HG03521 (cell line): ENCODE measurements at regions not wholly inside any gene's neighbourhood (a gene's known extent, or its start where the extent isn't known, plus 50 kb on each side); places are given as distances from the start of the nearest gene placed in this dataset.

Source experiments
- ATAC-seq: cut with Tn5 transposase; IDR thresholded peaks from one replicate; pipeline ENCODE4 v1.9.1; 2021; ENCODE audit warnings: mild to moderate bottlenecking, moderate library complexity; ENCODE audit not compliant: unreplicated experiment

GRCh38 chr18:70450426-70451253 lies 161.8 kb downstream of the SOCS6 start:
- no peak for ATAC-seq

DNA sequence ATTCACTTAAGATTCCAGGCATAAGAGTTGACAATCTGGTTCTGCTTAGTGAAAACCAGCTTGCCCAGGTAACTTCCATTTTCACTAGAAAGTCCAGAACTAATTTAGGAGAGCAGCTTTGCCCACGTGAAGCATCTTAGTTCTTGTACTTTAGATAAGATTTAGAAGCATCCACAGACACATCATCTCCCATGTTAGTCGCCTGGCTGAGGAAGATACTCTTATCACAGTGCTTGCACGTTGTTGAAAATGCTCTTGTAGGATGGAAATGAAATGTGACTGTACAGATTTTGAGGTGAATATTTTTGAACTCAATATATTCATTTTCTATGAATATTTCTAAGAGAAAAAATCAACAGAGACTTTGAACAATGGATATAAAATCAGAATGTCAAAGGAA lies 159.7 kb downstream of the SOCS6 start:
- ATAC-seq = no peak

DNA sequence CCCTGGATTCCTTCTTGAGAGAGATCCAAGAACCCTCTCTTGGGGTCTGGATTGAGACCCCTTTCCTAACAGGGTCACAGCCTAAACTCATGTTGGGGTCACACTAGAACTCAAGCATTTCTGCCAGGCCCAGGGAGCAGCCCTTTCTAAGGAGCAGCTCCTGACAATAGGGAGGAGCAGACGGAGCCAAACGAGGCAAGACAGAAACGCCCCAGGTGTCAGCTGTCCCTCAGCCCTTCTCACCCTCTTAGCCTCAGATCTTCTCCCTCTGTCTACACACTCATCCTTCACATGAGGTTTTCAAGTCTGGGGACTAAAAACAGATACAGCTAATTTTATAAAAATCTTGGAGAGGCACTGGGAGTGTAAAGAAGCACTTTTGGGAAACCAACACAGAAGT lies 157.2 kb downstream of the SOCS6 start:
- ATAC-seq = no peak

DNA sequence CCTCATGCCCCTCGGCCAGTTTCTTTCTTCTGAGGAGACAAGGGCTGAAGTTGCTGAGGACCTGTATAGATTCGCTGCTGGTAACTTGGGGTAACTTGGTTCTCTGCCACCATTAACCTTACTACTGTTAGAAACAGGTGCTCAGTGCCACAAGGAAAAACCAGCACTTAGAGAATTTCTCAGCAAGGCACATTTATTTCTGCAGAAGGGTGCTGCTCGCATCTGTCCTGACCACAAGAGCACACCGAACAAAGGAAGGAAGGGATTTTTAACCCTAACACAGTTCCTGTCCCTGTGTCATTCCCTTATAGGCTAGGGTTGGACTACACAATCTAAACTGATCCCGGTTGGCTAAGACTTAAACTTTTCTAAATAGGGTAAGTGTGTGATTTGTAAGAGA lies 154.1 kb downstream of the SOCS6 start:
- no peak for ATAC-seq

DNA sequence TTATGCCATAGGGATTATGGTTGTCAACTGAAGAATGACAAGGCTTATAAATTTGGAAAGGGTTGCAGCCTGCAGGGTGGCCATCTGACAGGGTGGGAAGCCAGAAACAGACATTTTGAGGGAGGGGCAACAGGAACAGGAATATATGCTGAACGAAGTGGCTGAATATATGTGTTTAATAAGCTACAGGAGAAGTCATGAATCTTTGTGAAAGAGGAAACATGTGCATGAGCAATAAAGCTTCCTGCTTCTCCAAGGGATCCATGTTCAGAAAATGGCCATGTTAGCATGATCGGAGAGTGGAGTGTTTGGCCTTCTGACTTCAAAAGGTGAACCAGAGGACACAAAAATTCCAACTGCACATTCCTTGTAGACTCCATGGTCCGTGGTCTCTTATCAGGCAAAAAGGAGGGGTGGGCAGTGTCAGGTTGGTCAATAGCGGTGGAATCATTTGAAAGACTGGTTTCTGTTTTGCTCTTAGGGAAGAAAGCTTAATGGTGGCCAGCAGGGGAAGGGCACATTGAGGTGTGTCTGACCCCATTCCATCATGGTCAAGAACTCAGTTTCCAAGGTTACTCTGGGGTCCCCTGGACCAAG lies 144.1 kb downstream of the SOCS6 start:
- ATAC-seq = no peak

DNA sequence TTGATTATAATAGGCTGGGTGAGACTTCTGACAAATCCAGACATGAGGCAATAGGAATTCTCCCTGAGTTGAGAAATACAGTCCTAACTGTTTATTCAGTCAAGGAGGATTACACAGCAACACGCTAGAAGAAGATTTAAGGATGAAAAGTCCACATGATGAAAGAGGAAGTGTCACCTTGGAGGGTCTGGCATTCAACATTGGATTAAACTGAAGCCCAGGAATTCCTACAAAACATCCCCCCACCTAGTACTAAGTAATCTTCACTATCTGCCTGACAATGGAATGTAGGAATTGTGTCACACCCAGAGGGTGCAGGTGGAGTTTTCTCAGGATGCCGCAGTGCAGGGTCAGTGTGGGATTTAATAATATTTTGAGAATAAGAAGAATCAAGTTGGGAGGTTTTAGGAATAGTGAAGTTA lies 142.4 kb downstream of the SOCS6 start:
- no peak for ATAC-seq

DNA sequence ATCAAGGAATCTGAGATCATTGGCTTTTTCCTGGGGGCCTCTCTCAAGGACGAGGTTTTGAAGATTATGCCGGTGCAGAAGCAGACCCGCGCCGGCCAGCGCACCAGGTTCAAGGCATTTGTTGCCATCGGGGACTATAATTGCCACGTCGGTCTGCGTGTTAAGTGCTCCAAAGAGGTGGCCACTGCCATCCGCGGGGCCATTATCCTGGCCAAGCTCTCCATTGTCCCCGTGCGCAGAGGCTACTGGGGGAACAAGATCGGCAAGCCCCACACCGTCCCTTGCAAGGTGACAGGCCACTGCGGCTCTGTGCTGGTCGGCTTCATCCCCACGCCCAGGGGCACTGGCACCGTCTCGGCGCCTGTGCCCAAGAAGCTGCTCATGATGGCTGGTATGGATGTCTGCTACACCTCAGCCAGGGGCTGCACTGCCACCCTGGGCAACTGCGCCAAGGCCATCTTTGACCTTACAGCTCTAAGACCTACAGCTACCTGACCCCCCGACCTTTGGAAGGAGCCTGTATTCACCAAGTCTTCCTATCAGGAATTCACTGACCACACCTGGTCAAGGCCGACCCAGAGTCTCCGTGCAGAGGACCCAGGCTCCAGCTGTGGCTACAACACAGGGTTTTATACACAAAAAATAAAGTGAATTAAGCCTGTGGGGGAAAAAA lies 141.8 kb downstream of the SOCS6 start:
- no peak for ATAC-seq

GRCh38 chr18:70429847-70430500 lies 141.1 kb downstream of the SOCS6 start:
- ATAC-seq = no peak

- peak; percentile 99 for ATAC-seq
Measured at GRCh38 chr18:70428439-70428838, 139.6 kb downstream of the SOCS6 start.

DNA sequence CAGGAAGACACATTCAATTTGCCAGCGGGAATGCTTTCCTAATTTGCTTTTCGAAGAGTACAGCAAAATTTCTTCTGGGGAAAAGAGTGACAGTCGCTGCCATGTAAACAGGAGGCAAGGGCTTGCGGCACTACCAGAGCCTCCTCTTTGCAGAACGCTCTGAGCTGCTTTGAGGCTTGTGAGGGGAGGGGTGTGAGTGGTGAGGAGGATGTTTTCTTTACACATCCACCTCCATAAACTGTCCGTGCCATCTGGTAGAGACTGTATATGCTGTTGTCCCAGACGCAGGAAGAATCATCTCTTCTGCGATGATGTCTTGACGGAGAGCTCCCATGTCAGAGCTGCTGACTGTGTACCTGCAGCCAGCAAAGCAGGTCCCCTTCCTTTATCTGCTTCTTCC lies 138.0 kb downstream of the SOCS6 start:
- no peak for ATAC-seq

DNA sequence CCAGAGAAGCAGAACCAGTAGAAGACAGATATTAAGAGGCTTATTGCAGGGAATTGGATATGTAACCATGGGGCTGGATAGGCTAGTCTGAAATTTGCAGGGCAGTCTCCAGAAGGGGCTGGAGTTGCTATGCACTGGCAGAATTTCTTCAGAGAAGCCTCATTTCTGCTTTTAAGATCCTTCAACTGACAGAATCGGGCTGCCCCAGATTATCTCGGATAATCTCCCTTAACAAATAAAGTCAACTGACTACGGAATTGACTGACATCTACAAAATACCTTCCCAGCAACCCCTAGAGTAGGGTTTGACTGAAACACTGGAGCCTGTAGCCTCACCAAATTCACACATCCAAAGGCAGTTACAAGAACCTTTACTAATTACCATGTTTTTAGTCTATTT lies 136.4 kb downstream of the SOCS6 start:
- no peak for ATAC-seq

GRCh38 chr18:70423988-70424387 lies 135.1 kb downstream of the SOCS6 start:
- no peak for ATAC-seq

DNA sequence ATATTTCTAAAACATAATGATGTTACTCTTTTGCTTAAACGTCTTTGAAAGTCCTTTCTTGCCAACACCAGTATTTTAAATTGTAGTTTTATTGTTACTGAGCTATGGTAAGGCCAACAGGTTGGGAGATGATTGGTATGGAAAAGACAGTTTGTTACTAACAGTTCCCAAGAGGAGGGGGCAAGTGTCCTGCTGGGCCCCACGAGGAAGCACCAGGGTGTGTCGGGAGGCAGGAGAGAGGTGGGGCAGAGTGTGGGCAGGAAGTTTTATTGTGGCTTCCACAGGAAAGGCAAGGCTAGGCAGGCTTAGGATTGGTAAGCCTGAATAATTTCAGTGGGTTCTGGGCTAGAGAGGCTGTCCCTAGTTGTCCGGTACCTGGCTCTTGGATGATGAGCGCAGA lies 134.3 kb downstream of the SOCS6 start:
- ATAC-seq = no peak

DNA sequence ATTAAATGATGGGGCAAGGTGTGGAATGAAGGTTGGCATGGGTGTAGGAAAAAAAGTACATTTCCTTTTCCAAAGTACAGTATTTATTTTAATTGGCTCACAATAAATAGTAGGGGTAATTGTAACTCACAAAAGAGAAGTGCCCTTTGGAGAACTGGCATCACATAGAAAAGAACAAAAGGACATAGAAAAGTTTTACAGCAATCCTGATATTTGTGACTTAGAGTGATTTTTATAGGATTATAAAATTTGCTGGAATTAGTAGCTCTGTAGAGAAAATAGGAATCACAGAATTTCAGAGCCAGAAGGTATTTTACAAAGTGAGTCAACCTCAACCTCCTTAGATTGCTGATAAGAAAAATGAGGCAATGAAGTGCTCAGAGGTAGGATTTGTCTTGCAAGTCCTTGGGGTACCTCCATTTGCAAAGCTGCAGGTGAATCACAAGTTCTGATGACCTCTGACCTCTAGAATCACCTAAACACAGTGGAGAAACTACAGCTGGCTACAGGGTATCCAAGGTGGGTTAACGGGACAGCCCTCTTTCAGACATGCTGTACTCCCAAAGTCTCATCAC lies 133.6 kb downstream of the SOCS6 start:
- ATAC-seq = no peak

GRCh38 chr18:70421471-70422390 lies 132.9 kb downstream of the SOCS6 start:
- no peak for ATAC-seq

- ATAC-seq = no peak
Measured at GRCh38 chr18:70420146-70420898, 131.5 kb downstream of the SOCS6 start.

DNA sequence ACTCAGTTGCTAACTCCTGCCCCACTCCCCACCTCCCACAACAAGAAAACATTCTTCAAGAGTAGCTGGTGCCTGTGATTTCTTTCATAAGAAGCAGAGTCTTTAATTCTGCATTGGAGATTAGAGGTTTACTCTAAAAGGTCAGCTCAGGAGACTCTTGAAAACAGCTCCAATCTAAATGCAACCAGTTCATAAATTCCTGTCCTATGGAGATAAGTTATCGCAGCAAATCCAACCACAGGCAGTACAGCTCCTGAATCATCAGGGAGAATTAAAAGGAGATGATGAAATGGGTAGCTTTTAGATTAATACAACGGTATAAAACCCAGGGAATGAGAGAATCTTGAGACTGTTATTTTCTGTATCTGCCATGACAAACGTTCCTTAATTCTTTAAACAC lies 130.7 kb downstream of the SOCS6 start:
- ATAC-seq = no peak

DNA sequence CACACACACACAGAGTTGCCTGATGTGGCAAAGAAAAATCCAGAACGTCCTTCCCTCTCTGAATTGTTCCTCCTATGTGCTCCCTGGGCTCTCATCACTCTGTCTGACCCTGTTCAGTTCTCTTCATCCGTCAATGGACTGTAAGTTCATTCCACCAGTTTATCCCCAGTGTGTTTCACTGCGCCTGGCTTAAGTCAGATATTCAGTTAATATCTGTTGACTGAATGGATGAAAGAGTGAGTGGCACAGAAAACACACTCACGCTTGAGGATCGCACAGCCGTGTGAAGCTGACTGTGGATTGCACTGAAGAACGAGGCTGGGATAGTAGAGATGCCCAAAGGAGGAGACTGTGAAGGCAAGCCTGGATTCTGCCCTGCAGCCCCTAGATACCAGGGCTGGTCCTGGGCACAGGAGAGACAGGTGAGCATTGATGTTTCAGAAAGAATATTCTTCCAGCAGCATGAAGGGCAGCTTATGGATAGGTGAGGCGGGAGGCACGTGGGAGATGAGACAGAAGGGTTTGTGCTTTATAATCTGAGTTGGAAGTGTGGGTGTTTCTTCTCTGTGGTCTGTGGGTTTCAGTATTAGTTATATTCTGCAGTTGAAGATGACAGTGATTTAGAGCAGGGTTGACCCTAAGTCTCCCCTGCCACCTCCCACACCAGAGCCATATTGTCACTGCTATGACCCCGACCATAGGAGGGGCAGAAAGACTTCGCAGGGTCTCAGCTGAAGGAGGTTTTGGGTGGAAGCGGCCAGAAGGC lies 129.9 kb downstream of the SOCS6 start:
- ATAC-seq = peak; percentile 98

DNA sequence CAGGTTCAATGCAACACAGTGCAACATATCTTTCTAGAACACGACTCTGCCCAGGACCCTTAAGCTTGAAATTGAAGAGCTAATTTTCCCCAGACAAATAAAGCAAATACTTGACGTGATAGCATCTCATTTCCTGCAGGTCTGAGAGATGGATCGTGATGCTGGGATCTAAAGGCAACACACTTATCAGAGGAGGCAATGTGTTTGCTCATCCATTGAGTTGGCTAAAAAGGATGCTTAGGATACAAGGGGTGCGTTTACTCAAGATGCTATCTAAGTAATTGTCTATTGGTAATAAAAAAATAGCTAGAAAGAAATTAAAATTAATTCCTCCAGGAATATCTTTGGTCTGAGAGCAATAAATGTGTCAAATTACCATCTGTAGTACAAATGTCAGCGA lies 129.0 kb downstream of the SOCS6 start:
- no peak for ATAC-seq
